ENCODE measurements at regions not wholly inside any gene's neighbourhood (a gene's known extent, or its start where the extent isn't known, plus 50 kb on each side); places are given as distances from the start of the nearest gene placed in this dataset.

DNA sequence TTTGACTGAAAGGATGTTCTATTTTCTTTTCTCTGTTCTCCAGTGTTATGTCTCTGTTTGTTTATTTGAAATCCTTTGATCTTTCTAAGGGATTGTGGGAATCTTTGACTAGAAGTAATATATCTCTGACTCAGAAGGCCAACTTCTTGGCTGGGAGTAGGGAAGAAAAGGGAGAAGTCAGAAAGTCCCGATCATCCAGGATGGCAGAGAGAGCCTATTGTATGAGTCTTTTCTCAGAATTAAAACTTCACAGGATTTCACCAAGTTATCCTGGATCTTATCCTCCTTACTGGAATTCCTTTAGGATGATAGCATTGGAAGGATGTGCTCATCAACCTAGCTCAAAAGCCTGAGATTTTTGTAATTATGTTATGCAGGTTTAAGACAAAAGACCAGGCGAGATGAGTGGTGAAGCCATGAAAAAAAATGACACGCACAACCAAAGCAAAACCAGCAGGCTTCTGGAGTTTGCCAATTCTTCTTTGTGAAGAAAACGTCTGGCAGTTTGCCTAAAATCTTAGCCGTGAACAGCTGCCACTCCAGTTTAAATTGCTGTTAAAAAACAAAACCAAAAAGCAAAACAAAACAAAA lies 383.6 kb upstream of the SMIM21 start:
- TF ChIP-seq, protein P1, sequence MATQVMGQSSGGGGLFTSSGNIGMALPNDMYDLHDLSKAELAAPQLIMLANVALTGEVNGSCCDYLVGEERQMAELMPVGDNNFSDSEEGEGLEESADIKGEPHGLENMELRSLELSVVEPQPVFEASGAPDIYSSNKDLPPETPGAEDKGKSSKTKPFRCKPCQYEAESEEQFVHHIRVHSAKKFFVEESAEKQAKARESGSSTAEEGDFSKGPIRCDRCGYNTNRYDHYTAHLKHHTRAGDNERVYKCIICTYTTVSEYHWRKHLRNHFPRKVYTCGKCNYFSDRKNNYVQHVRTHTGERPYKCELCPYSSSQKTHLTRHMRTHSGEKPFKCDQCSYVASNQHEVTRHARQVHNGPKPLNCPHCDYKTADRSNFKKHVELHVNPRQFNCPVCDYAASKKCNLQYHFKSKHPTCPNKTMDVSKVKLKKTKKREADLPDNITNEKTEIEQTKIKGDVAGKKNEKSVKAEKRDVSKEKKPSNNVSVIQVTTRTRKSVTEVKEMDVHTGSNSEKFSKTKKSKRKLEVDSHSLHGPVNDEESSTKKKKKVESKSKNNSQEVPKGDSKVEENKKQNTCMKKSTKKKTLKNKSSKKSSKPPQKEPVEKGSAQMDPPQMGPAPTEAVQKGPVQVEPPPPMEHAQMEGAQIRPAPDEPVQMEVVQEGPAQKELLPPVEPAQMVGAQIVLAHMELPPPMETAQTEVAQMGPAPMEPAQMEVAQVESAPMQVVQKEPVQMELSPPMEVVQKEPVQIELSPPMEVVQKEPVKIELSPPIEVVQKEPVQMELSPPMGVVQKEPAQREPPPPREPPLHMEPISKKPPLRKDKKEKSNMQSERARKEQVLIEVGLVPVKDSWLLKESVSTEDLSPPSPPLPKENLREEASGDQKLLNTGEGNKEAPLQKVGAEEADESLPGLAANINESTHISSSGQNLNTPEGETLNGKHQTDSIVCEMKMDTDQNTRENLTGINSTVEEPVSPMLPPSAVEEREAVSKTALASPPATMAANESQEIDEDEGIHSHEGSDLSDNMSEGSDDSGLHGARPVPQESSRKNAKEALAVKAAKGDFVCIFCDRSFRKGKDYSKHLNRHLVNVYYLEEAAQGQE (IDR thresholded peaks at IDR 0.05; ENCODE audit: insufficient replicate concordance, low read depth): no peak
- TF ChIP-seq, protein P2, sequence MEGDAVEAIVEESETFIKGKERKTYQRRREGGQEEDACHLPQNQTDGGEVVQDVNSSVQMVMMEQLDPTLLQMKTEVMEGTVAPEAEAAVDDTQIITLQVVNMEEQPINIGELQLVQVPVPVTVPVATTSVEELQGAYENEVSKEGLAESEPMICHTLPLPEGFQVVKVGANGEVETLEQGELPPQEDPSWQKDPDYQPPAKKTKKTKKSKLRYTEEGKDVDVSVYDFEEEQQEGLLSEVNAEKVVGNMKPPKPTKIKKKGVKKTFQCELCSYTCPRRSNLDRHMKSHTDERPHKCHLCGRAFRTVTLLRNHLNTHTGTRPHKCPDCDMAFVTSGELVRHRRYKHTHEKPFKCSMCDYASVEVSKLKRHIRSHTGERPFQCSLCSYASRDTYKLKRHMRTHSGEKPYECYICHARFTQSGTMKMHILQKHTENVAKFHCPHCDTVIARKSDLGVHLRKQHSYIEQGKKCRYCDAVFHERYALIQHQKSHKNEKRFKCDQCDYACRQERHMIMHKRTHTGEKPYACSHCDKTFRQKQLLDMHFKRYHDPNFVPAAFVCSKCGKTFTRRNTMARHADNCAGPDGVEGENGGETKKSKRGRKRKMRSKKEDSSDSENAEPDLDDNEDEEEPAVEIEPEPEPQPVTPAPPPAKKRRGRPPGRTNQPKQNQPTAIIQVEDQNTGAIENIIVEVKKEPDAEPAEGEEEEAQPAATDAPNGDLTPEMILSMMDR (IDR thresholded peaks at IDR 0.05; ENCODE audit: insufficient read depth, low read length): no peak
- TF ChIP-seq POLR2AphosphoS5 (IDR thresholded peaks at IDR 0.05; ENCODE audit: low read depth): no peak

Data from HL-60 (cell line).